ENCODE measurements at regions not wholly inside any gene's neighbourhood (a gene's known extent, or its start where the extent isn't known, plus 50 kb on each side); places are given as distances from the start of the nearest gene placed in this dataset.

DNA sequence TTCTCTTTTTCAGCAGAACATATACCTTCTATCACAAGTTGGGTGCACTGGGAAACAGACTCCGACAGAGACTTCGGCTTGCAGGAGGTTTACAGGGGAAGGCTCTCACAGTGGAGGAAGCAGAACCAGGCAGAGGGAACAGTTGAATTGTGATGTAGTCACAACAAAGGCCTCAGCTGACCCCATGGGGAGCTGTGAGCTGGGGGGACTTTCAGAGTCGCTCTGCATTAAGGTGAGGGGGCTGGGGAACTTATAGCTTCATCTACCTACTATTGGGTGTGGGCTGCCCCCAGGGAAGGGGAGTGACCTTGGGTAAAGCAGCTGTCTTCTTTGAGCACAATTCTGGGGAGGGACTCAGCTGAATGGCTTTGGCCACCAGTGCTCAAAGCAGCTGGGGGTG is 94.9 kb upstream of the POU3F1 start (continued):
- TF ChIP-seq EZH2 (IDR thresholded peaks at IDR 0.05) (no peak), ELF1 (IDR thresholded peaks at IDR 0.05; ENCODE audit: borderline replicate concordance, low read depth) (no peak), SP1 (IDR thresholded peaks at IDR 0.05; ENCODE audit: low read depth) (no peak), EZH2phosphoT487 (IDR thresholded peaks at IDR 0.05; ENCODE audit: borderline replicate concordance) (no peak), REST (IDR thresholded peaks at IDR 0.05; ENCODE audit: low read depth) (no peak), TCF7L2 (IDR thresholded peaks at IDR 0.05; ENCODE audit: borderline replicate concordance, extremely low read depth, insufficient read depth, insufficient read length) (no peak), POLR2AphosphoS5 (IDR thresholded peaks at IDR 0.05; ENCODE audit: low read depth, low read length) (no peak), YY1 (IDR thresholded peaks at IDR 0.05; ENCODE audit: extremely low read depth, insufficient replicate concordance, low read depth, low read length) (no peak)
- TF ChIP-seq, protein P1, sequence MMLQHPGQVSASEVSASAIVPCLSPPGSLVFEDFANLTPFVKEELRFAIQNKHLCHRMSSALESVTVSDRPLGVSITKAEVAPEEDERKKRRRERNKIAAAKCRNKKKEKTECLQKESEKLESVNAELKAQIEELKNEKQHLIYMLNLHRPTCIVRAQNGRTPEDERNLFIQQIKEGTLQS (IDR thresholded peaks at IDR 0.05): no peak

GRCh38 chr1:38139738-38140487 is 93.3 kb upstream of the POU3F1 start:
- intact Hi-C loops (cut with micrococcal nuclease): no loop called here
- no peaks in the 10 kb centered on the region for H3K9me2 ChIP-seq (ENCODE audit: insufficient read depth)
- H3K79me2 ChIP-seq (ENCODE audit: insufficient read depth, low read length): no peaks in the 10 kb centered on the region
- ChIA-PET CTCF (no interaction called here), POLR2A (no interaction called here), RAD21 (ENCODE audit: low non-redundant PET in 1 of 2, low total read pairs in 2 of 2, uncharacterized antibody in 2 of 2, unreplicated experiment in 2 of 2) (no interaction called here)
- peaks cover 33% of the 10 kb centered on the region; the same call in 1 of the 2 replicates for H3K27me3 ChIP-seq (ENCODE audit: insufficient read depth, low read length)
- no peaks in the 10 kb centered on the region for H4K20me1 ChIP-seq (ENCODE audit: insufficient read depth)
- DNase-seq (ENCODE audit: low read depth, low spot score) (no peak), ATAC-seq (no peak)
- H3K4me1 ChIP-seq (ENCODE audit: control insufficient read depth in 1 of 2, insufficient read depth in 2 of 2, low read length in 2 of 2): peaks cover 8 to 13% of the 10 kb centered on the region in 2 experiments
- no peak overlapping the region for H3K4me3 ChIP-seq (replicated peaks in 1 of 2; ENCODE audit: low read depth in 1 of 2, low read length in 2 of 2)
- H2AFZ ChIP-seq (ENCODE audit: low read depth, low read length, poor library complexity, severe bottlenecking): no peak overlapping the region
- no peak overlapping the region for H3K27ac ChIP-seq (ENCODE audit: low read depth, low read length)
- H3K9ac ChIP-seq (ENCODE audit: low read length): no peak overlapping the region
- no peak overlapping the region for H3K4me2 ChIP-seq (ENCODE audit: low read length)
- no peaks in the 10 kb centered on the region for H3K36me3 ChIP-seq (ENCODE audit: control insufficient read depth in 1 of 2, insufficient read depth in 2 of 2, low read length in 2 of 2)
- no peaks in the 10 kb centered on the region for H3K9me3 ChIP-seq (ENCODE audit: control insufficient read depth in 1 of 2, insufficient read depth in 1 of 2, low read depth in 1 of 2, low read length in 2 of 2)
- BruUV-seq (replicated peaks): no TSS peak
- TF ChIP-seq REST (IDR thresholded peaks at IDR 0.05; ENCODE audit: low read depth) (no peak), ZNF274 (IDR thresholded peaks at IDR 0.05; ENCODE audit: low read depth, low read length) (no peak), ZFX (IDR thresholded peaks at IDR 0.05) (no peak), EZH2phosphoT487 (IDR thresholded peaks at IDR 0.05; ENCODE audit: borderline replicate concordance) (no peak), RAD21 (IDR thresholded peaks at IDR 0.05; ENCODE audit: low read depth) (no peak), POLR2AphosphoS5 (IDR thresholded peaks at IDR 0.05; ENCODE audit: low read depth, low read length) (no peak), EZH2 (IDR thresholded peaks at IDR 0.05) (no peak), CEBPB (IDR thresholded peaks at IDR 0.05; ENCODE audit: low read depth) (no peak), CBX3 (IDR thresholded peaks at IDR 0.05; ENCODE audit: low read depth) (no peak)
